Spinal cord (tissue), 9 donors: ENCODE measurements at regions not wholly inside any gene's neighbourhood (a gene's known extent, or its start where the extent isn't known, plus 50 kb on each side); places are given as distances from the start of the nearest gene placed in this dataset.
"Not testable (repeated sequence)": the region's sequence is repeated elsewhere in the genome, so short reads cannot be mapped to it uniquely, and the experiment has no call there.

Source experiments
- DNase-seq, 6 donors: peaks; one replicate each; pipeline versions ENCODE4 v3.0.0 to v3.0.0-alpha.2; 2013 to 2015; ENCODE audit warnings: low spot score in 6 of 6, low read depth in 4 of 6
- H3K27ac ChIP-seq: one replicate; pipeline ENCODE4 v1.5.1; 2013; ENCODE audit warnings: low read depth, low read length, control low read depth
- H3K27me3 ChIP-seq: one replicate; pipeline ENCODE4 v1.6.1; 2013; ENCODE audit warnings: low read length; ENCODE audit not compliant: control insufficient read depth, insufficient read depth
- H3K36me3 ChIP-seq: one replicate; pipeline ENCODE4 v1.6.1; 2013; ENCODE audit warnings: low read length; ENCODE audit not compliant: control insufficient read depth, insufficient read depth
- H3K4me1 ChIP-seq: one replicate; pipeline ENCODE4 v1.6.1; 2013; ENCODE audit warnings: low read length; ENCODE audit not compliant: control insufficient read depth, insufficient read depth
- H3K4me3 ChIP-seq: one replicate; pipeline ENCODE4 v1.5.1; 2013; ENCODE audit warnings: low read depth, low read length, control low read depth
- H3K9me3 ChIP-seq: one replicate; pipeline ENCODE4 v1.6.1; 2013; ENCODE audit warnings: low read length; ENCODE audit not compliant: control insufficient read depth, insufficient read depth
- WGBS: methylation state at CpG from one replicate; pipeline ENCODE4 v1.1.5; 2013; ENCODE audit warnings: missing lambda C conversion rate; ENCODE audit not compliant: insufficient coverage; 5-methylcytosine and 5-hydroxymethylcytosine counted together
- donor health status: healthy.

DNA sequence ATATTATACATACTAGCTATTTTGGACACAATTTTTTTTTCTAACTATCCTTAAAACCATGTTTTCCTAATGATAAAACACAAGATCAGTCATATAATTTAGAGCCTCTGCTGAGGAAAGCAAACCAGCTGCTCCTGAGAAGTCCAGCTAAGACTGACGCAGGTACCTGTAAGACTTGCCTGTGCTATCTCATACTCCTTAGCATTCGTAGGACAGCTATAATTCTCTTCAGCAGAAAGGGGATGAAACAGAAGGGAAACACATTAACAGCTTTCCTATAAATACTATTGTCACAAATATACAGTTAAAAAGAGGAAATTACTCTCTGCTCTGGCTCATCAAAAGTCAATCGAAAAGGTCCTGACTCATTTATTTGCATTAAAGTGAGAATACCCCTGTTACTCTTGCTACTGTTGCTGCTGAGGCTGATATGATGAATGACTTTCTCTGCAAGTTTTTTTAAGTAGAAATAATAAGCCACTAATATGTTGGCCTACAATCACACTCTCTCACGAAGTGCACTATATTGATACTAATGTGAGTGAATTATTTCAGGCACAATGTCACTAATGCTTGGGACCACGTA, 757.1 kb downstream of the KCNT2 start:
- Histone ChIP-seq H3K36me3 (no peaks in the 10 kb centered on the region), H3K9me3 (no peaks in the 10 kb centered on the region), H3K27ac (no peak overlapping the region), H3K27me3 (no peaks in the 10 kb centered on the region), H3K4me1 (no peaks in the 10 kb centered on the region), H3K4me3 (no peak overlapping the region)
- no peak for DNase-seq
- no CpG with 5 or more reads among the region's 5 CpGs for WGBS

GRCh38 chr1:195849180-195849579, 759.1 kb downstream of the KCNT2 start:
- no peak overlapping the region for H3K4me3 ChIP-seq
- H3K27me3 ChIP-seq: no peaks in the 10 kb centered on the region
- no peaks in the 10 kb centered on the region for H3K9me3 ChIP-seq
- DNase-seq: no peak
- H3K36me3 ChIP-seq: no peaks in the 10 kb centered on the region
- H3K4me1 ChIP-seq: no peaks in the 10 kb centered on the region
- no CpG with 5 or more reads among the region's 1 CpG for WGBS
- no peak overlapping the region for H3K27ac ChIP-seq

- not testable (repeated sequence) for H3K9me3 ChIP-seq, DNase-seq, H3K4me3 ChIP-seq, H3K27me3 ChIP-seq, H3K4me1 ChIP-seq, H3K36me3 ChIP-seq, H3K27ac ChIP-seq
- WGBS: 43% methylated on average over 18 of the region's 19 CpGs
Measured at GRCh38 chr1:195847957-195848875, 760.0 kb downstream of the KCNT2 start.

- 85% methylated on average over 2 of the region's 4 CpGs for WGBS
- H3K9me3 ChIP-seq: no peaks in the 10 kb centered on the region
- DNase-seq: peak in 1 of 6 donors; percentile 16
- H3K27me3 ChIP-seq: no peaks in the 10 kb centered on the region
- H3K4me3 ChIP-seq: no peak overlapping the region
- no peak overlapping the region for H3K27ac ChIP-seq
- no peaks in the 10 kb centered on the region for H3K4me1 ChIP-seq
- H3K36me3 ChIP-seq: no peaks in the 10 kb centered on the region
Measured at GRCh38 chr1:195831789-195832188, 776.5 kb downstream of the KCNT2 start.

- H3K4me3 ChIP-seq: no peak overlapping the region
Measured at GRCh38 chr1:195828325-195828724, 779.9 kb downstream of the KCNT2 start.

DNA sequence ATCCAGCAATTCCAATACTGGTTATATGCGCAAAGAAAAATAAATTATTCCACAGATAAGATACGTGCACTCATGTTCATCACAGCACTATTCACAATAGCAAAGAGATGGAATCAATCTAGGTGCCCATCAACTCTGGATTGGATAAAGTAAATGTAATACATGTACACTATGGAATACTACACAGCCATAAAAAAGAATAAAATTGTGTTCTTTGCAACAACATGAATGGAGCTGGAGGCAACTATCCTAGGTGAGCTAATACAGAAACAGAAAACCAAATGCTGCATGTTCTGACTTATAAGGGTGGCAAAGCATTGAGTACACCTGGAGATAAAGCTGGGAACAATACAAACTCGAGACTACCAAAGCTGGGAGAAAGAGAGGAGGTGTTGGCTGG, 787.3 kb downstream of the KCNT2 start:
- Histone ChIP-seq H3K36me3 (no peaks in the 10 kb centered on the region), H3K9me3 (no peaks in the 10 kb centered on the region), H3K27me3 (no peaks in the 10 kb centered on the region), H3K27ac (no peak overlapping the region), H3K4me1 (no peaks in the 10 kb centered on the region), H3K4me3 (no peak overlapping the region)
- no CpG with 5 or more reads among the region's 3 CpGs for WGBS
- no peak for DNase-seq

More at GRCh38 chr1:195828325-195828724, 779.9 kb downstream of the KCNT2 start:
- no peaks in the 10 kb centered on the region for H3K9me3 ChIP-seq
- no peaks in the 10 kb centered on the region for H3K4me1 ChIP-seq
- no peak for DNase-seq
- H3K27ac ChIP-seq: no peak overlapping the region
- H3K36me3 ChIP-seq: no peaks in the 10 kb centered on the region
- no peaks in the 10 kb centered on the region for H3K27me3 ChIP-seq

- Histone ChIP-seq H3K4me1 (no peaks in the 10 kb centered on the region), H3K27ac (no peak overlapping the region), H3K4me3 (no peak overlapping the region), H3K36me3 (no peaks in the 10 kb centered on the region), H3K9me3 (no peaks in the 10 kb centered on the region), H3K27me3 (no peaks in the 10 kb centered on the region)
- WGBS: no CpG with 5 or more reads among the region's 2 CpGs
- DNase-seq: no peak
Measured at GRCh38 chr1:195806060-195806459, 802.2 kb downstream of the KCNT2 start.

- peak in 1 of 6 donors; percentile 33 for DNase-seq
- no peak overlapping the region for H3K4me3 ChIP-seq
- no peaks in the 10 kb centered on the region for H3K4me1 ChIP-seq
Measured at GRCh38 chr1:195804547-195804946, 803.7 kb downstream of the KCNT2 start.

DNA sequence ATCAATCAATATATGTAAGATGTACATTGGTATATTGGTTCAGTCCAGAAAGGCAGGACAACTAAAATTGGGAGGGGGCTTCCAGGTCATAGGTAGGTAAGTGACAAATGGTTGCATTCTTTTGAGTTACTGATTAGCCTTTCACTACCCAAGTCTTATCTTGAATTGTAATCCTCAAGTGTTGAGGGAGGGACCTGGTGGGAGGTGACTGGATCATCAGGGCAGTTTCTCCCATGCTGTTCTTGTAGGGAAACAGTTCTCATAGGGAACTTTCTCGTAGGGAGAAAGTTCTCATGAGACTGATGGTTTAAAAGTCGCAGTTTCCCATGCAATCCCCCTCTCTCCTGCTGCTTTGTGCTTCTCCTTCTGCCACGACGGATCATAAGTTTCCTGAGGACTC, 809.2 kb downstream of the KCNT2 start:
- Histone ChIP-seq H3K9me3 (no peaks in the 10 kb centered on the region), H3K27ac (no peak overlapping the region), H3K27me3 (no peaks in the 10 kb centered on the region), H3K4me1 (no peaks in the 10 kb centered on the region), H3K4me3 (no peak overlapping the region), H3K36me3 (no peaks in the 10 kb centered on the region)
- no peak for DNase-seq
- 67% methylated on average over 1 of the region's 4 CpGs for WGBS

More at GRCh38 chr1:195804547-195804946, 803.7 kb downstream of the KCNT2 start:
- H3K9me3 ChIP-seq: no peaks in the 10 kb centered on the region
- no peaks in the 10 kb centered on the region for H3K27me3 ChIP-seq
- H3K27ac ChIP-seq: no peak overlapping the region
- H3K36me3 ChIP-seq: no peaks in the 10 kb centered on the region

GRCh38 chr1:195794225-195794624, 814.0 kb downstream of the KCNT2 start:
- no peak for DNase-seq

More at GRCh38 chr1:195794225-195794624, 814.0 kb downstream of the KCNT2 start:
- WGBS: no CpG with 5 or more reads among the region's 3 CpGs
- Histone ChIP-seq H3K9me3 (no peaks in the 10 kb centered on the region), H3K27ac (no peak overlapping the region), H3K36me3 (no peaks in the 10 kb centered on the region), H3K4me3 (no peak overlapping the region), H3K27me3 (no peaks in the 10 kb centered on the region), H3K4me1 (no peaks in the 10 kb centered on the region)
